Hepatocyte (in vitro differentiated cells): ENCODE measurements at regions not wholly inside any gene's neighbourhood (a gene's known extent, or its start where the extent isn't known, plus 50 kb on each side); places are given as distances from the start of the nearest gene placed in this dataset.
"Not testable (repeated sequence)": the region's sequence is repeated elsewhere in the genome, so short reads cannot be mapped to it uniquely, and the experiment has no call there.

Experiments
- DNase-seq: peaks from one replicate; pipeline ENCODE4 v3.0.0-alpha.2; 2016; ENCODE audit warnings: low spot score
- H2AFZ ChIP-seq: fragments of 200-600 bp; sonication (generic); 2 replicates; pipeline ENCODE4 v1.6.0; 2016; ENCODE audit warnings: antibody characterized with exemption, mild to moderate bottlenecking
- H3K27ac ChIP-seq: fragments of 200-600 bp; sonication (generic); 2 replicates; pipeline ENCODE4 v1.5.1; 2016; ENCODE audit warnings: mild to moderate bottlenecking
- H3K27me3 ChIP-seq: fragments of 200-600 bp; sonication (generic); 2 replicates; pipeline ENCODE4 v1.6.1; 2016
- H3K36me3 ChIP-seq: fragments of 200-600 bp; sonication (generic); replicated peaks from 2 replicates; pipeline ENCODE4 v1.5.1; 2016; ENCODE audit warnings: low read depth; ENCODE audit not compliant: insufficient read depth
- H3K4me1 ChIP-seq: fragments of 200-600 bp; sonication (generic); 2 replicates; pipeline ENCODE4 v1.5.1; 2016; ENCODE audit warnings: mild to moderate bottlenecking, moderate library complexity; ENCODE audit not compliant: insufficient read depth
- H3K4me2 ChIP-seq: fragments of 200-600 bp; sonication (generic); 2 replicates; pipeline ENCODE4 v1.6.0; 2016
- H3K4me3 ChIP-seq: fragments of 200-600 bp; sonication (generic); 2 replicates; pipeline ENCODE4 v1.5.1; 2016; ENCODE audit warnings: mild to moderate bottlenecking
- H3K79me2 ChIP-seq: fragments of 200-600 bp; sonication (generic); 2 replicates; pipeline ENCODE4 v1.6.0; 2017; ENCODE audit warnings: mild to moderate bottlenecking
- H3K9me2 ChIP-seq: fragments of 200-600 bp; sonication (generic); replicated peaks from 2 replicates; pipeline ENCODE4 v1.6.0; 2017; ENCODE audit warnings: mild to moderate bottlenecking; ENCODE audit not compliant: insufficient read depth
- H3K9me3 ChIP-seq: fragments of 200-600 bp; sonication (generic); 2 replicates; pipeline ENCODE4 v1.5.1; 2016; ENCODE audit warnings: low read depth, mild to moderate bottlenecking
- H4K20me1 ChIP-seq: fragments of 200-600 bp; sonication (generic); 2 replicates; pipeline ENCODE4 v1.6.0; 2016; ENCODE audit warnings: mild to moderate bottlenecking; ENCODE audit not compliant: insufficient read depth, poor library complexity, severe bottlenecking
- CTCF ChIP-seq: fragments of 200-600 bp; sonication (generic); IDR thresholded peaks from 2 replicates; pipeline ENCODE4 v1.5.1; 2016; ENCODE audit warnings: antibody characterized with exemption, mild to moderate bottlenecking; ENCODE audit not compliant: poor library complexity
- EZH2 ChIP-seq: fragments of 200-600 bp; sonication (generic); IDR thresholded peaks from 2 replicates; pipeline ENCODE4 v1.6.1; 2016; ENCODE audit warnings: antibody characterized with exemption, mild to moderate bottlenecking, borderline replicate concordance
- EZH2phosphoT487 ChIP-seq: fragments of 200-600 bp; sonication (generic); IDR thresholded peaks from one replicate; pipeline ENCODE4 v1.6.1; 2018; ENCODE audit warnings: antibody characterized with exemption, mild to moderate bottlenecking, low read depth, moderate library complexity; ENCODE audit not compliant: unreplicated experiment, severe bottlenecking
- WGBS: methylation state at CpG from one replicate; pipeline ENCODE4 v1.1.6; 2016; ENCODE audit warnings: low lambda C conversion rate; ENCODE audit errors: missing lambda C conversion rate; 5-methylcytosine and 5-hydroxymethylcytosine counted together

GRCh38 chr10:36464291-36464690 is 661.1 kb upstream of the ANKRD30A start:
- H3K9me3 ChIP-seq = no peaks in the 10 kb centered on the region
- no peak overlapping the region for H3K27ac ChIP-seq
- H3K9me2 ChIP-seq = no peaks in the 10 kb centered on the region
- H3K36me3 ChIP-seq = no peaks in the 10 kb centered on the region
- no peaks in the 10 kb centered on the region for H4K20me1 ChIP-seq
- H3K79me2 ChIP-seq = no peaks in the 10 kb centered on the region
- H3K4me1 ChIP-seq = no peaks in the 10 kb centered on the region
- H3K4me2 ChIP-seq = no peak overlapping the region
- H3K4me3 ChIP-seq = no peak overlapping the region
- H2AFZ ChIP-seq = no peak overlapping the region
- H3K27me3 ChIP-seq = no peaks in the 10 kb centered on the region
- DNase-seq = no peak
- WGBS = 76% methylated on average over 1 of the region's 1 CpG
- no peak for TF ChIP-seq EZH2phosphoT487
- no peak for TF ChIP-seq EZH2
- TF ChIP-seq CTCF = no peak

GRCh38 chr10:36463390-36463789 is 662.0 kb upstream of the ANKRD30A start:
- Histone ChIP-seq H3K79me2 (no peaks in the 10 kb centered on the region), H4K20me1 (no peaks in the 10 kb centered on the region), H3K4me1 (no peaks in the 10 kb centered on the region), H3K9me3 (no peaks in the 10 kb centered on the region), H3K36me3 (no peaks in the 10 kb centered on the region), H3K9me2 (no peaks in the 10 kb centered on the region), H3K4me2 (no peak overlapping the region), H3K27me3 (no peaks in the 10 kb centered on the region), H2AFZ (no peak overlapping the region), H3K4me3 (no peak overlapping the region), H3K27ac (no peak overlapping the region)
- no peak for DNase-seq
- WGBS = 93% methylated on average over 2 of the region's 2 CpGs
- TF ChIP-seq EZH2phosphoT487 (no peak), EZH2 (no peak)

GRCh38 chr10:36462194-36462593 is 663.2 kb upstream of the ANKRD30A start:
- H3K9me3 ChIP-seq = no peaks in the 10 kb centered on the region
- no peaks in the 10 kb centered on the region for H3K27me3 ChIP-seq
- DNase-seq = no peak
- H3K4me1 ChIP-seq = no peaks in the 10 kb centered on the region
- no peaks in the 10 kb centered on the region for H3K79me2 ChIP-seq
- TF ChIP-seq EZH2phosphoT487 (no peak), CTCF (no peak), EZH2 (no peak)
- no peak overlapping the region for H3K27ac ChIP-seq
- no peak overlapping the region for H3K4me3 ChIP-seq
- no peak overlapping the region for H3K4me2 ChIP-seq
- H3K36me3 ChIP-seq = no peaks in the 10 kb centered on the region
- 92% methylated on average over 1 of the region's 1 CpG for WGBS
- H3K9me2 ChIP-seq = no peaks in the 10 kb centered on the region
- no peaks in the 10 kb centered on the region for H4K20me1 ChIP-seq
- H2AFZ ChIP-seq = no peak overlapping the region

GRCh38 chr10:36458437-36458836 is 667.0 kb upstream of the ANKRD30A start:
- H3K79me2 ChIP-seq, H4K20me1 ChIP-seq, H2AFZ ChIP-seq, DNase-seq, H3K4me2 ChIP-seq, H3K27ac ChIP-seq, H3K9me3 ChIP-seq, H3K36me3 ChIP-seq, H3K27me3 ChIP-seq, H3K9me2 ChIP-seq, H3K4me3 ChIP-seq, H3K4me1 ChIP-seq: not testable (repeated sequence)

GRCh38 chr10:36457751-36458150 is 667.6 kb upstream of the ANKRD30A start:
- WGBS = 71% methylated on average over 1 of the region's 1 CpG
- H3K9me2 ChIP-seq = no peaks in the 10 kb centered on the region
- no peak overlapping the region for H3K4me2 ChIP-seq
- no peak for TF ChIP-seq CTCF
- TF ChIP-seq EZH2phosphoT487 = no peak
- no peak for TF ChIP-seq EZH2
- H3K27ac ChIP-seq = no peak overlapping the region
- no peak overlapping the region for H3K4me3 ChIP-seq
- H4K20me1 ChIP-seq = no peaks in the 10 kb centered on the region
- H3K4me1 ChIP-seq = no peaks in the 10 kb centered on the region
- H3K79me2 ChIP-seq = no peaks in the 10 kb centered on the region
- no peaks in the 10 kb centered on the region for H3K9me3 ChIP-seq
- H3K27me3 ChIP-seq = no peaks in the 10 kb centered on the region
- H2AFZ ChIP-seq = no peak overlapping the region
- no peaks in the 10 kb centered on the region for H3K36me3 ChIP-seq
- DNase-seq = no peak
